HFF-Myc (cell line): ENCODE measurements at regions not wholly inside any gene's neighbourhood (a gene's known extent, or its start where the extent isn't known, plus 50 kb on each side); places are given as distances from the start of the nearest gene placed in this dataset.

ENCODE experiments used
- DNase-seq: peaks from one replicate; pipeline ENCODE4 v3.0.0-alpha.2; 2011; ENCODE audit warnings: low read depth; ENCODE audit errors: extremely low read depth
- H3K4me3 ChIP-seq: replicated peaks from 2 replicates; pipeline ENCODE4 v1.5.1; 2011; ENCODE audit warnings: low read depth, mild to moderate bottlenecking, control low read depth, low read length
- TF ChIP-seq, protein P1 (sequence below): IDR thresholded peaks from 2 replicates; pipeline ENCODE4 v1.5.1; 2012; ENCODE audit warnings: mild to moderate bottlenecking, low read depth, low read length, control low read depth; ENCODE audit errors: missing control alignments

DNA sequence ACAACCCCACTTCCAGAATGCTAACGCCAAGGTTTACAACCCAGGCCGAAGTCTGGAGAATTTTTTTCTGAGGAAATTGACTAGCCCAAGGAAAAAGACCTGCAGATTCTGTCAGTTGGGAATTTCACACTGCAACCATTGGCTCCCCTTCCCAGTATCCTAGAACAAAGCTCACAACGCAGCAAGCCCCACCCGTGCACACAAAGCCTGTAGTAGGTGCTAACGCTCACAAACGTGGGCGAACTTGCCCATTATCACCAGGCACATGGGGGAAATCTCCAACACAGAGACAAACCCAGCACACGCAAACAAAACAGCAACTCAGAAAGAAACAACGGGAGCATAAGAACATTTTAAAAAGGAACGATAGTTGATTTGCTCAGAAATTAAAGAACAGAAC lies 265.1 kb downstream of the EIPR1 start:
- no peak overlapping the region for H3K4me3 ChIP-seq
- TF ChIP-seq, protein P1, sequence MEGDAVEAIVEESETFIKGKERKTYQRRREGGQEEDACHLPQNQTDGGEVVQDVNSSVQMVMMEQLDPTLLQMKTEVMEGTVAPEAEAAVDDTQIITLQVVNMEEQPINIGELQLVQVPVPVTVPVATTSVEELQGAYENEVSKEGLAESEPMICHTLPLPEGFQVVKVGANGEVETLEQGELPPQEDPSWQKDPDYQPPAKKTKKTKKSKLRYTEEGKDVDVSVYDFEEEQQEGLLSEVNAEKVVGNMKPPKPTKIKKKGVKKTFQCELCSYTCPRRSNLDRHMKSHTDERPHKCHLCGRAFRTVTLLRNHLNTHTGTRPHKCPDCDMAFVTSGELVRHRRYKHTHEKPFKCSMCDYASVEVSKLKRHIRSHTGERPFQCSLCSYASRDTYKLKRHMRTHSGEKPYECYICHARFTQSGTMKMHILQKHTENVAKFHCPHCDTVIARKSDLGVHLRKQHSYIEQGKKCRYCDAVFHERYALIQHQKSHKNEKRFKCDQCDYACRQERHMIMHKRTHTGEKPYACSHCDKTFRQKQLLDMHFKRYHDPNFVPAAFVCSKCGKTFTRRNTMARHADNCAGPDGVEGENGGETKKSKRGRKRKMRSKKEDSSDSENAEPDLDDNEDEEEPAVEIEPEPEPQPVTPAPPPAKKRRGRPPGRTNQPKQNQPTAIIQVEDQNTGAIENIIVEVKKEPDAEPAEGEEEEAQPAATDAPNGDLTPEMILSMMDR = no peak
- no peak for DNase-seq

DNA sequence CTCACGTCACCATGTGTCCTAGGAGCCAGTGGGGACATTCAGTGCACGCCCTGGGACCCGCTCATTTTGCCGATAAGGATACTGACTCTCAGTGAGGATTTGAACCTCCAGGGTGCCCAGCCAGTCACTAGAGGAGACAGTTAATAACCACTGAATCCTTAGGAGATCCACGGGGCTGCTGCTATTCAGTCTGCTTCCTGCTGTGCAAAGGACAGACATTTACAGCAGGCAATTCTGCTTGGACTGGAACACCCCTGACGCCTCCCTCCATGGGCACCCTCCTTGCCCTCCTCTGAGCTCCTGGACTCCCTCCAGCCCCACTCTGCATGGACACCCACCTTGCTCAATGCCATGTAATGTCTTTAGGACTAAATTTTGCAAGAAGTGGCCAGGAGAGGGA lies 265.5 kb downstream of the EIPR1 start:
- no peak for DNase-seq
- TF ChIP-seq, protein P1 = no peak
- H3K4me3 ChIP-seq = no peak overlapping the region

DNA sequence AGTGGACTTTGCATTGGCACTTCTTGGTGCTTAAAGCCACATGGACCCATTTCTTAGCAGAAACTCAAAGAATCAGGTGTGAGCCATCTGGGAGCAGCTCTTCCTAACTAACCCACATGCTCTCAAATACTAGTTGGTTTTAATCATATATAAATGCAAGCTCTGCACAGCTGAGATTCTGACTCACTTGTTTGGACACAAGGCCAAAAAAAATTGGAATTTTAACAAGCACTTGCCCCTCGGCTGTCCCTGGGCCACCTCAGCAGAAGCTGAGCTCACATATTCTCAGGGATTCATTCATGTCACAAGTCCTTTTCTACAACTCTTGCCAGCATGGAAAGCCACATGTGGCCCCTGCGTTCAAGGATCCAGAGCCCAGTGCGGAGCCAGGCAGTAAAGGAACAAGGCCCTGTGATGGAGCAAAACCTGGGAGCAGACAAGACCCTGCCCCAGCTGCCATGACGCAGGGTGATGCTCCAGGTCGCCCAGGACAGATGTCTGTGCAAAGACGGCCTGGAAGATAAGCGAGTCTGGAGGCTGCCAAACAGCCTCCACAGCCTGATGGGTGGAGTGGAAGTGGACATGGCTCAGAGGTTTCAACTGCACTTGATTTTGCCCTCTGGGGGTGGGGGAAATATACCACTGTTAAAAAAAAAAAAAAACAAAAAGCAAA lies 266.5 kb downstream of the EIPR1 start:
- TF ChIP-seq, protein P1 = no peak
- no peak overlapping the region for H3K4me3 ChIP-seq
- no peak for DNase-seq

DNA sequence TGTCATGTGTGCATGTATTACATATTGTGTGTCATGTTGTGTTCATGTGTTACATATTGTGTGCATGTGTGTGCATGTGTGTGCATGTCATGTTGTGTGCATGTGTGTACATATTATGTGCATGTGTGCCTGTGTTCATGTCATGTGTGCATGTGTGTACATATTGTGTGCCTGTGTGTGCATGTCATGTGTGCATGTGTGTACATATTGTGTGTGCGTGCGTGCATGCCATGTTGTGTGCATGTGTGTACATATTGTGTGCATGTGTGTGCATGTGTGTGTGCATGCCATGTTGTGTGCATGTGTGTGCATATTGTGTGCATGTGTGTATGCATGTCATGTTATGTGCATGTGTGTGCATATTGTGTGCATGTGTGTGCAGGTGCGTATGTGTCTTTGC lies 267.1 kb downstream of the EIPR1 start:
- H3K4me3 ChIP-seq = no peak overlapping the region
- DNase-seq = no peak
- TF ChIP-seq, protein P1 = no peak

DNA sequence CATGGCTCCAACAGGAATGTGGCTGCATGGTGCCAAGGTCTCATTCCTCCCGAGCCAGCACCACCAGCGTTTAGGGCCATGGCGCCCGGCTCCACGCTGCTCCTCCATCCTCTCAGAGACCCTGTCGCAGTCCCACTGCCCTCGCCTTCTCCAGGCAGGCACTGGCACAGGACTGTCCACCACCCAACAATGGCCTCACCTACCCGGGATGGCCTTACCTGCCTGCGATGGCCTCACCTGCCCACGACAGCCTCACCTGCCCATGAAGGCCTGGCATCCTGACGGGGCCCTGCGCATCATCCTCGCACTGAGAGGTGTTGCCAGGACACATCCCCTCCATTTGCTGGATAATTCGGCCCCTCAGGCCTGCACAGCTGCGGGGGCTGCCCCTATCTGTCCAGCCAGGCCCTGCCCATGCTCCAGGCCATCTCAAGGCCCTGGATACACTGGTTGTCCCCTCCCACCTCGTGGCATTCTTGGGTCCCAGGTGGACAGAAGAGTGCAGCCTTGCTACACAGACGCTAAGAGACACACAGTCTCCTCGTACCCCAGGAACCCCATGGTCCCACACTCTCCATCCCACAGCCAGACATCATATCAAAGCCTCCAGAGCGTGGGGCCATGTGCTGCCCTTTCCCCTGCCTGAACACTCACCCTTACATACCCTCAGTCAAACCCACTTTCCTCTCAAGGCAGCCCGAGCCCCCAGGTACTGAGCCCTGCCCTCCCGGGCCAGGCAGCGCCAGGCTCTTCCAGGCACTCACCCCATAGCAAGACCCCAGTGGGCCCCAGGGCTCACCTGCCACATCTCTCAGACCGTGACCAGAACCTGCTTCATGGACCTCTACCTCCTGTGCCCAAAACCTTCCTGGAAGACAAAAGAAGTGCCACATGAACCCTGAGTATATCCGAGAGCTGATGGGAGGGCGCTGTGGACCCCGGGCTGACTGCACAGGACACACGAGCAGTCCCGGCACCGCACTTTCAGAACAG lies 268.6 kb downstream of the EIPR1 start:
- no peak overlapping the region for H3K4me3 ChIP-seq
- no peak for DNase-seq
- TF ChIP-seq, protein P1 = no peak

DNA sequence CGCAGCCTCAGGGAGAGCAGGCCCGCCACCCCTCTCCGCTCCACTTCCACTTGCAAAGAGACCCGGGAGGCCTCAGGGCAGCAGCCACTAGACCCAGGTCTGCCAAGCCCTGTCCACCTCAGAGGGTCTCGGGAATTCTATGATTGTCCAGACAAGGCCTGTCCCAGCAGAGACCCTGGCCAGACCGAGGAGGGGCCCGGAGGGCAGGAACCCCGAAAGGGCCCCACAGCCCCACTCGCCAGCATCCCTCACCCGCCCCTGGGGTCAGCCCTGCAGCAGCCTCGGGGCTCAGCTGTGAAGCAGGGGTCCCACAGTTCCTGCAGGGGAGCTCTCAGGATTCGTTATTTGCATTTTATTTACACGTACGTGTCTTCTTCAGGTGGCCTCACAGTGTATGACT lies 269.5 kb downstream of the EIPR1 start:
- no peak overlapping the region for H3K4me3 ChIP-seq
- DNase-seq = no peak
- TF ChIP-seq, protein P1 = no peak
